Lower leg skin (tissue), 4 donors: ENCODE measurements at regions not wholly inside any gene's neighbourhood (a gene's known extent, or its start where the extent isn't known, plus 50 kb on each side); places are given as distances from the start of the nearest gene placed in this dataset.

Experiments used
- DNase-seq, 2 donors: peaks; one replicate each; pipeline ENCODE4 v3.0.0-alpha.2; 2019; ENCODE audit warnings: low spot score in 2 of 2
- H3K4me3 ChIP-seq: fragments of 200-600 bp; sonication (generic); 2 replicates; pipeline ENCODE4 v1.5.1; 2017; ENCODE audit warnings: mild to moderate bottlenecking, low read depth; ENCODE audit not compliant: poor library complexity, severe bottlenecking
- CTCF ChIP-seq, 3 donors: fragments of 450-650 bp; IDR thresholded peaks; one replicate each; pipeline ENCODE4 v1.5.1; 2016; ENCODE audit warnings: antibody characterized with exemption in 3 of 3, mild to moderate bottlenecking in 3 of 3, moderate library complexity in 2 of 3
- POLR2A ChIP-seq, 2 donors: fragments of 450-650 bp; IDR thresholded peaks; one replicate each; pipeline ENCODE4 v1.6.1; 2016 to 2017; ENCODE audit warnings: antibody characterized with exemption in 2 of 2, mild to moderate bottlenecking in 1 of 2, moderate library complexity in 1 of 2
- WGBS, 2 donors: methylation state at CpG; one replicate each; pipeline ENCODE4 v1.1.5; 2018; 5-methylcytosine and 5-hydroxymethylcytosine counted together
- intact Hi-C: fragments of 100-400 bp; cut with DNase I; formaldehyde crosslinking; loops from one replicate; pipeline ENCODE4 v1.15.0; 2023; ENCODE audit warnings: low total_unique reads

GRCh38 chr4:136934601-136935000 is 597.7 kb downstream of the PCDH18 start:
- DNase-seq: no peak
- 45 to 47% methylated on average over 1 of the region's 1 CpG for WGBS, 2 donors
- intact Hi-C loops: no loop called here
- TF ChIP-seq CTCF (IDR thresholded peaks at IDR 0.05) (no peak), POLR2A (IDR thresholded peaks at IDR 0.05) (no peak)
- no peak overlapping the region for H3K4me3 ChIP-seq

GRCh38 chr4:136931781-136932180 is 600.5 kb downstream of the PCDH18 start:
- intact Hi-C loops: no loop called here

GRCh38 chr4:136928957-136929411 is 603.3 kb downstream of the PCDH18 start:
- no peak for DNase-seq
- 90% methylated on average over 10 to 15 of the region's 16 CpGs for WGBS, 2 donors
- no peak overlapping the region for H3K4me3 ChIP-seq
- intact Hi-C loops: no loop called here
- no peak for TF ChIP-seq POLR2A (IDR thresholded peaks at IDR 0.05)
- no peak for TF ChIP-seq CTCF (IDR thresholded peaks at IDR 0.05)

More at GRCh38 chr4:136931781-136932180, 600.5 kb downstream of the PCDH18 start:
- no peak overlapping the region for H3K4me3 ChIP-seq
- 74 to 82% methylated on average over 2 of the region's 2 CpGs for WGBS, 2 donors
- no peak for DNase-seq
- TF ChIP-seq POLR2A (IDR thresholded peaks at IDR 0.05) (no peak), CTCF (IDR thresholded peaks at IDR 0.05) (no peak)

- no peak for DNase-seq
- TF ChIP-seq POLR2A (IDR thresholded peaks at IDR 0.05) (no peak), CTCF (IDR thresholded peaks at IDR 0.05) (no peak)
- intact Hi-C loops: no loop called here
- no peak overlapping the region for H3K4me3 ChIP-seq
Measured at GRCh38 chr4:136927172-136927571, 605.1 kb downstream of the PCDH18 start.

- no peak overlapping the region for H3K4me3 ChIP-seq
- intact Hi-C loops: no loop called here
- DNase-seq: no peak
- no peak for TF ChIP-seq POLR2A (IDR thresholded peaks at IDR 0.05)
- WGBS, 2 donors: 88 to 93% methylated on average over 1 of the region's 1 CpG
Measured at GRCh38 chr4:136925203-136925602, 607.1 kb downstream of the PCDH18 start.

- no peak for TF ChIP-seq CTCF (IDR thresholded peaks at IDR 0.05)
- no peak for TF ChIP-seq POLR2A (IDR thresholded peaks at IDR 0.05)
- H3K4me3 ChIP-seq: no peak overlapping the region
- DNase-seq: no peak
- intact Hi-C loops: no loop called here
Measured at GRCh38 chr4:136922066-136922465, 610.2 kb downstream of the PCDH18 start.
